CD14-positive monocyte (primary cell): ENCODE measurements at regions not wholly inside any gene's neighbourhood (a gene's known extent, or its start where the extent isn't known, plus 50 kb on each side); places are given as distances from the start of the nearest gene placed in this dataset.

ENCODE experiments used
- DNase-seq, 3 donors: peaks; one replicate each; pipeline ENCODE4 v3.0.0-alpha.2; 2011 to 2022
- H2AFZ ChIP-seq: 2 replicates; pipeline ENCODE4 v1.6.0; 2012; ENCODE audit warnings: mild to moderate bottlenecking, low read depth, low read length, inconsistent platforms; ENCODE audit not compliant: insufficient read depth, poor library complexity, severe bottlenecking
- H3K27ac ChIP-seq, 2 donors: 1 replicate in 1 of 2; 2 replicates in 1 of 2; pipeline ENCODE4 v1.5.1; 2012 to 2013; ENCODE audit warnings: low read length in 2 of 2, control low read depth in 1 of 2, inconsistent platforms in 1 of 2, low read depth in 1 of 2, mild to moderate bottlenecking in 1 of 2
- H3K27me3 ChIP-seq, 2 donors: one replicate each; pipeline versions ENCODE4 v1.6.0 to v1.6.1; 2011 to 2013; ENCODE audit warnings: low read length in 2 of 2; ENCODE audit not compliant: control insufficient read depth in 2 of 2, insufficient read depth in 2 of 2
- H3K36me3 ChIP-seq, 2 donors: replicated peaks in 1 of 2; 1 replicate in 1 of 2; 2 replicates in 1 of 2; pipeline versions ENCODE4 v1.5.1 to v1.6.1; 2012 to 2013; ENCODE audit warnings: low read length in 2 of 2, control low read depth in 1 of 2, inconsistent platforms in 1 of 2, mild to moderate bottlenecking in 1 of 2; ENCODE audit not compliant: insufficient read depth in 2 of 2, control insufficient read depth in 1 of 2
- H3K4me1 ChIP-seq, 2 donors: 1 replicate in 1 of 2; 2 replicates in 1 of 2; pipeline versions ENCODE4 v1.5.1 to v1.6.1; 2012 to 2013; ENCODE audit warnings: low read length in 2 of 2, control low read depth in 1 of 2, inconsistent platforms in 1 of 2, mild to moderate bottlenecking in 1 of 2, moderate library complexity in 1 of 2; ENCODE audit not compliant: insufficient read depth in 2 of 2, control insufficient read depth in 1 of 2
- H3K4me2 ChIP-seq: replicated peaks from 2 replicates; pipeline ENCODE3; 2012; ENCODE audit warnings: low read length, moderate library complexity, mild to moderate bottlenecking; ENCODE audit not compliant: poor library complexity, severe bottlenecking; ENCODE audit errors: extremely low read depth
- H3K4me3 ChIP-seq, 3 experiments: fragments of 200-600 bp in 1 of 3; sonication (generic) in 1 of 3; replicated peaks in 1 of 3; 1 replicate in 2 of 3; 2 replicates in 1 of 3; pipeline ENCODE4 v1.5.1; 2011 to 2013; ENCODE audit warnings: low read length in 3 of 3, mild to moderate bottlenecking in 3 of 3, control low read depth in 2 of 3, low read depth in 2 of 3, inconsistent platforms in 1 of 3, moderate library complexity in 1 of 3
- H3K79me2 ChIP-seq: 2 replicates; pipeline ENCODE4 v1.6.0; 2012; ENCODE audit warnings: mild to moderate bottlenecking, control low read depth, inconsistent platforms, low read length, moderate library complexity; ENCODE audit not compliant: insufficient read depth
- H3K9ac ChIP-seq: 2 replicates; pipeline ENCODE4 v1.6.0; 2017; ENCODE audit warnings: low read length, mild to moderate bottlenecking; ENCODE audit not compliant: insufficient read depth, poor library complexity, severe bottlenecking
- H3K9me3 ChIP-seq, 2 donors: replicated peaks in 1 of 2; 1 replicate in 1 of 2; 2 replicates in 1 of 2; pipeline versions ENCODE4 v1.5.1 to v1.6.1; 2012 to 2013; ENCODE audit warnings: low read length in 2 of 2, control low read depth in 1 of 2; ENCODE audit not compliant: control insufficient read depth in 1 of 2, insufficient read depth in 1 of 2
- H4K20me1 ChIP-seq: 2 replicates; pipeline ENCODE4 v1.6.0; 2012; ENCODE audit warnings: mild to moderate bottlenecking, low read length, control low read depth, moderate library complexity; ENCODE audit not compliant: insufficient read depth
- H3K27ac Mint-ChIP-seq, 7 donors: one replicate each; pipeline ENCODE4 v1.8.0; 2020; ENCODE audit warnings: mild to moderate bottlenecking in 7 of 7, mixed read lengths in 7 of 7, moderate library complexity in 6 of 7, inconsistent platforms in 2 of 7
- H3K27me3 Mint-ChIP-seq, 3 donors: one replicate each; pipeline ENCODE4 v1.8.0; 2021 to 2022; ENCODE audit warnings: low read depth in 3 of 3, mild to moderate bottlenecking in 3 of 3, mixed read lengths in 3 of 3, moderate library complexity in 3 of 3, inconsistent platforms in 1 of 3
- H3K36me3 Mint-ChIP-seq, 2 donors: one replicate each; pipeline ENCODE4 v1.8.0; 2020; ENCODE audit warnings: mixed read lengths in 2 of 2, inconsistent platforms in 1 of 2, mild to moderate bottlenecking in 1 of 2
- H3K4me1 Mint-ChIP-seq: one replicate; pipeline ENCODE4 v1.8.0; 2020; ENCODE audit warnings: mild to moderate bottlenecking, mixed read lengths
- H3K4me3 Mint-ChIP-seq, 2 donors: one replicate each; pipeline ENCODE4 v1.8.0; 2020; ENCODE audit warnings: mild to moderate bottlenecking in 2 of 2, mixed read lengths in 2 of 2, moderate library complexity in 1 of 2
- H3K9me3 Mint-ChIP-seq, 7 donors: one replicate each; pipeline ENCODE4 v1.8.0; 2020 to 2022; ENCODE audit warnings: mixed read lengths in 7 of 7, mild to moderate bottlenecking in 6 of 7, moderate library complexity in 6 of 7, inconsistent platforms in 2 of 7
- CTCF ChIP-seq: fragments of 200-600 bp; IDR thresholded peaks from one replicate; pipeline ENCODE4 v1.8.0; 2022; ENCODE audit warnings: antibody characterized with exemption, mild to moderate bottlenecking
- WGBS: methylation state at CpG from one replicate; pipeline ENCODE4 v1.1.5; 2013; ENCODE audit warnings: missing lambda C conversion rate; ENCODE audit not compliant: insufficient coverage; 5-methylcytosine and 5-hydroxymethylcytosine counted together
- intact Hi-C, 2 donors: fragments of 100-400 bp; cut with micrococcal nuclease; formaldehyde crosslinking; loops; one replicate each; pipeline versions ENCODE4 v1.15.0 to v1.15.1; 2023

- intact Hi-C loops = no loop called here
- Histone ChIP-seq H3K9me3 (no peaks in the 10 kb centered on the region), H3K27me3 (no peaks in the 10 kb centered on the region), H4K20me1 (no peaks in the 10 kb centered on the region), H2AFZ (no peak overlapping the region), H3K4me3 (no peak overlapping the region), H3K79me2 (no peaks in the 10 kb centered on the region), H3K36me3 (no peaks in the 10 kb centered on the region), H3K4me1 (no peaks in the 10 kb centered on the region), H3K9ac (no peak overlapping the region), H3K27ac (no peak overlapping the region), H3K4me2 (no peak overlapping the region)
- no CpG with 5 or more reads among the region's 1 CpG for WGBS
- Mint-ChIP-seq H3K36me3 (no peaks in the 10 kb centered on the region), H3K27me3 (peaks cover 0 to 2% (median 0%) of the 10 kb centered on the region in 3 donors), H3K27ac (no peak overlapping the region), H3K4me1 (no peaks in the 10 kb centered on the region), H3K9me3 (peaks cover 4 to 18% (median 12%) of the 10 kb centered on the region in 7 donors), H3K4me3 (no peak overlapping the region)
- no peak for TF ChIP-seq CTCF
- no peak for DNase-seq
These were observed 460.4 kb upstream of the BOD1L1 start for GRCh38 chr4:14087921-14088320.

DNA sequence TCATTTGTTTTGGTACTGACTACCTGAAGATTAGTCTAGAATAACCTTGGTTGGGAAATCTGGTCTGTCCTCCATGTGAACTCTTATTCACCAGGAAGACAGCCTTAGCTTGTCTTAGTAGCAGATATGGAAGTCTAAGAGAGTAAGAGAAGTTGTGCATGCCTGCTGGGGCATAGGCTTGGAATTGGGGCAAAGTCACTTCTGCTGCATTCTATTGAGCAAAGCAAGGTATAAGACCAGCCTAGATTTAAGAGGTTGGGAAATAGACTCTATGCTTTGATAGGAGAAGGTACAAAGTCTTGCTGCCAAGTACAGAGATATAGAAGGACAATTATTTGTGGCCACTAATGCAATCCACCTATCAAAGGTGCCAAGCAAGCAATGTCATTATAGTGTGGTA lies 464.0 kb upstream of the BOD1L1 start:
- Histone ChIP-seq H3K27ac (no peak overlapping the region), H3K36me3 (no peaks in the 10 kb centered on the region), H3K9ac (no peak overlapping the region), H3K4me3 (no peak overlapping the region), H4K20me1 (no peaks in the 10 kb centered on the region), H3K79me2 (no peaks in the 10 kb centered on the region), H3K4me1 (no peaks in the 10 kb centered on the region), H3K9me3 (no peaks in the 10 kb centered on the region), H2AFZ (no peak overlapping the region), H3K27me3 (no peaks in the 10 kb centered on the region), H3K4me2 (no peak overlapping the region)
- H3K4me1 Mint-ChIP-seq = no peaks in the 10 kb centered on the region
- TF ChIP-seq CTCF = no peak
- peaks cover 4 to 22% (median 9%) of the 10 kb centered on the region in 7 donors for H3K9me3 Mint-ChIP-seq
- intact Hi-C loops = no loop called here
- H3K27me3 Mint-ChIP-seq = peaks cover 0 to 2% (median 0%) of the 10 kb centered on the region in 3 donors
- no peak for DNase-seq
- H3K27ac Mint-ChIP-seq = no peak overlapping the region
- no peaks in the 10 kb centered on the region for H3K36me3 Mint-ChIP-seq
- no peak overlapping the region for H3K4me3 Mint-ChIP-seq
